HL-60 (cell line): ENCODE measurements at regions not wholly inside any gene's neighbourhood (a gene's known extent, or its start where the extent isn't known, plus 50 kb on each side); places are given as distances from the start of the nearest gene placed in this dataset.

Experiments
- DNase-seq, 2 experiments: peaks; one replicate each; pipeline ENCODE4 v3.0.0-alpha.2; 2010 to 2020; ENCODE audit warnings: low read depth in 1 of 2, low spot score in 1 of 2
- H3K27ac ChIP-seq: fragments of 250-450 bp; sonication (Bioruptor Pico); replicated peaks from 2 replicates; pipeline ENCODE4 v1.5.1; 2020; ENCODE audit warnings: mild to moderate bottlenecking, moderate library complexity
- H3K27me3 ChIP-seq: fragments of 250-450 bp; sonication (Bioruptor Pico); 2 replicates; pipeline ENCODE4 v1.5.1; 2021; ENCODE audit warnings: mild to moderate bottlenecking, moderate library complexity; ENCODE audit not compliant: insufficient read depth, poor library complexity, severe bottlenecking
- H3K4me3 ChIP-seq: replicated peaks from 2 replicates; pipeline ENCODE4 v1.5.1; 2011; ENCODE audit warnings: mild to moderate bottlenecking, control low read depth, low read length; ENCODE audit not compliant: insufficient read depth
- GABPA ChIP-seq: IDR thresholded peaks from 2 replicates; pipeline ENCODE4 v1.6.1; 2012; ENCODE audit warnings: low read depth
- POLR2AphosphoS5 ChIP-seq: IDR thresholded peaks from 2 replicates; pipeline ENCODE4 v1.6.1; 2012; ENCODE audit warnings: low read depth
- SPI1 ChIP-seq: IDR thresholded peaks from 2 replicates; pipeline ENCODE4 v1.6.1; 2012; ENCODE audit warnings: low read depth, mild to moderate bottlenecking, borderline replicate concordance
- TF ChIP-seq, protein P1 (sequence below): IDR thresholded peaks from one replicate; pipeline ENCODE4 v1.5.1; 2011; ENCODE audit warnings: low read length, control low read depth, inconsistent platforms; ENCODE audit not compliant: insufficient read depth
- TF ChIP-seq, protein P2 (sequence below): IDR thresholded peaks from 2 replicates; pipeline ENCODE4 v1.6.1; 2012; ENCODE audit warnings: low read depth; ENCODE audit not compliant: insufficient replicate concordance

DNA sequence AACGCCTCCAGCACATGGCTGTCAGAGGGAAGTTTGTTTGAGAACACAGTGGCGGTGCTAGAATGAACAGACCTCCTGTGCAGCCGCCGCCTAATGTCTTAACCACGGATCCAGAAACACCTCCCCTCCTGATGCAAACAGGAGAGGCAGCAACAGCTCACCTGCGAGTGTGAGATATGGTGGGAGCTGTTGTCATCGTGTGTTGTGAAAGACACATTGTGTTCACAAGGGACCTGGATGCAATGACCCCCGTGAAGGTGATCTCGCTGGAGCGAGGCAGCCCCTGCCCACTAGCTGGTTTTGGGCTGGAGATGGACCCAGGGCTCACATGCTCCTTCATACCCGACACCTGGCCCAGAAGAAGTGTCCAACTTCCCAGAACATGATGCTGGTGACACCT lies 315.3 kb upstream of the C1orf174 start:
- no peak for DNase-seq
- Histone ChIP-seq H3K27ac (no peak overlapping the region), H3K4me3 (no peak overlapping the region), H3K27me3 (no peaks in the 10 kb centered on the region)
- no peak for TF ChIP-seq SPI1
- TF ChIP-seq, protein P1, sequence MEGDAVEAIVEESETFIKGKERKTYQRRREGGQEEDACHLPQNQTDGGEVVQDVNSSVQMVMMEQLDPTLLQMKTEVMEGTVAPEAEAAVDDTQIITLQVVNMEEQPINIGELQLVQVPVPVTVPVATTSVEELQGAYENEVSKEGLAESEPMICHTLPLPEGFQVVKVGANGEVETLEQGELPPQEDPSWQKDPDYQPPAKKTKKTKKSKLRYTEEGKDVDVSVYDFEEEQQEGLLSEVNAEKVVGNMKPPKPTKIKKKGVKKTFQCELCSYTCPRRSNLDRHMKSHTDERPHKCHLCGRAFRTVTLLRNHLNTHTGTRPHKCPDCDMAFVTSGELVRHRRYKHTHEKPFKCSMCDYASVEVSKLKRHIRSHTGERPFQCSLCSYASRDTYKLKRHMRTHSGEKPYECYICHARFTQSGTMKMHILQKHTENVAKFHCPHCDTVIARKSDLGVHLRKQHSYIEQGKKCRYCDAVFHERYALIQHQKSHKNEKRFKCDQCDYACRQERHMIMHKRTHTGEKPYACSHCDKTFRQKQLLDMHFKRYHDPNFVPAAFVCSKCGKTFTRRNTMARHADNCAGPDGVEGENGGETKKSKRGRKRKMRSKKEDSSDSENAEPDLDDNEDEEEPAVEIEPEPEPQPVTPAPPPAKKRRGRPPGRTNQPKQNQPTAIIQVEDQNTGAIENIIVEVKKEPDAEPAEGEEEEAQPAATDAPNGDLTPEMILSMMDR = no peak
- TF ChIP-seq, protein P2, sequence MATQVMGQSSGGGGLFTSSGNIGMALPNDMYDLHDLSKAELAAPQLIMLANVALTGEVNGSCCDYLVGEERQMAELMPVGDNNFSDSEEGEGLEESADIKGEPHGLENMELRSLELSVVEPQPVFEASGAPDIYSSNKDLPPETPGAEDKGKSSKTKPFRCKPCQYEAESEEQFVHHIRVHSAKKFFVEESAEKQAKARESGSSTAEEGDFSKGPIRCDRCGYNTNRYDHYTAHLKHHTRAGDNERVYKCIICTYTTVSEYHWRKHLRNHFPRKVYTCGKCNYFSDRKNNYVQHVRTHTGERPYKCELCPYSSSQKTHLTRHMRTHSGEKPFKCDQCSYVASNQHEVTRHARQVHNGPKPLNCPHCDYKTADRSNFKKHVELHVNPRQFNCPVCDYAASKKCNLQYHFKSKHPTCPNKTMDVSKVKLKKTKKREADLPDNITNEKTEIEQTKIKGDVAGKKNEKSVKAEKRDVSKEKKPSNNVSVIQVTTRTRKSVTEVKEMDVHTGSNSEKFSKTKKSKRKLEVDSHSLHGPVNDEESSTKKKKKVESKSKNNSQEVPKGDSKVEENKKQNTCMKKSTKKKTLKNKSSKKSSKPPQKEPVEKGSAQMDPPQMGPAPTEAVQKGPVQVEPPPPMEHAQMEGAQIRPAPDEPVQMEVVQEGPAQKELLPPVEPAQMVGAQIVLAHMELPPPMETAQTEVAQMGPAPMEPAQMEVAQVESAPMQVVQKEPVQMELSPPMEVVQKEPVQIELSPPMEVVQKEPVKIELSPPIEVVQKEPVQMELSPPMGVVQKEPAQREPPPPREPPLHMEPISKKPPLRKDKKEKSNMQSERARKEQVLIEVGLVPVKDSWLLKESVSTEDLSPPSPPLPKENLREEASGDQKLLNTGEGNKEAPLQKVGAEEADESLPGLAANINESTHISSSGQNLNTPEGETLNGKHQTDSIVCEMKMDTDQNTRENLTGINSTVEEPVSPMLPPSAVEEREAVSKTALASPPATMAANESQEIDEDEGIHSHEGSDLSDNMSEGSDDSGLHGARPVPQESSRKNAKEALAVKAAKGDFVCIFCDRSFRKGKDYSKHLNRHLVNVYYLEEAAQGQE = no peak
- TF ChIP-seq GABPA = no peak
- no peak for TF ChIP-seq POLR2AphosphoS5

DNA sequence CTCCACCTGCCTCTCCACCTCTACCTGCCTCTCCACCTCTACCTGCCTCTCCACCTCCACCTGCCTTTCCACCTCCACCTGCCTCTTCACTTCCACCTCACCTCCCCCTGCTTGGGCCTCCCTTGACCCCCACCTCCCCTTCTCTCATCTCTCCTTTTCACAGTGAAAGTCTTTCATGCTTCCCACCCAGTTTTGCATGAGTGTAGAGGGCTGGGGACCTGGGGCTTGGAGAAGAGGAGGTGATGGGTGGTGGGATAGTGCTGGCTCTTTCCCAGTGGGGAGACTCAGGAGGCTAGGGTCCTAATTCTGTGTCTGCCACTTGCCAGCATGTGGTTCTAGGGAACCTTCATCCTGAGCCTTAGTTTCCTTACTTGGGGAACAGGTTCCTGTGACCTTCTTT lies 316.2 kb upstream of the C1orf174 start:
- TF ChIP-seq, protein P1 = no peak
- TF ChIP-seq SPI1 = no peak
- TF ChIP-seq POLR2AphosphoS5 = no peak
- TF ChIP-seq GABPA = no peak
- TF ChIP-seq, protein P2 = no peak
- Histone ChIP-seq H3K27ac (no peak overlapping the region), H3K27me3 (no peaks in the 10 kb centered on the region), H3K4me3 (no peak overlapping the region)
- no peak for DNase-seq

DNA sequence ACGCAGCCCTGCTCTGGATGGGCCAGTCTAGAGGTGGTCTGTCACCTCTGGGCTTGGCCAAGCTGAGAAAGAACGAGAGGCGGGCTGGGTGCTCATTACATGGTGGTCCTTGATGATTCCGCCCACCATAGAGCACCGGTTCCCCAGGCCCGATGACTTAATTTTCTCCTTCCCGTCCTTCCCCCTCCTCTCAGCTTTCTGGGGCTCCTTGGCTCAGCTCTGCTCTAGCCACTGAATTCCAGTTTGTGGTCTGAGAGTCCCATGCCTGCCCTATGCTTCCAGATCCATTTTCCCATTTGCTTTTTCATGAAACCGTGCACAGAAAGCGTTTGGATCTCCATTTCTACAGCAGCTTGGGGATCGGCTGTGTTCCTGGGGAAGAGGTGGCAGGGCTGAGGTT lies 318.5 kb upstream of the C1orf174 start:
- TF ChIP-seq, protein P2 = no peak
- TF ChIP-seq POLR2AphosphoS5 = no peak
- TF ChIP-seq, protein P1 = no peak
- no peak for TF ChIP-seq GABPA
- no peak for TF ChIP-seq SPI1
- Histone ChIP-seq H3K27me3 (no peaks in the 10 kb centered on the region), H3K27ac (no peak overlapping the region), H3K4me3 (no peak overlapping the region)
- no peak for DNase-seq
